Activated CD4-positive, CD25-positive, alpha-beta regulatory T cell treated with anti-CD3 and anti-CD28 coated beads, Interleukin-2, amount 50 U/mL, for 72 hours (primary cell): ENCODE measurements at regions not wholly inside any gene's neighbourhood (a gene's known extent, or its start where the extent isn't known, plus 50 kb on each side); places are given as distances from the start of the nearest gene placed in this dataset.

ENCODE experiments used
- DNase-seq: peaks from one replicate; pipeline ENCODE4 v3.0.0; 2021

GRCh38 chr14:36408388-36408787 lies 88.0 kb upstream of the MBIP start:
- DNase-seq = no peak

- no peak for DNase-seq
Measured at GRCh38 chr14:36405589-36406274, 85.3 kb upstream of the MBIP start.

GRCh38 chr14:36402867-36403266 lies 82.4 kb upstream of the MBIP start:
- DNase-seq = no peak

- DNase-seq = no peak
Measured at GRCh38 chr14:36398463-36399291, 78.2 kb upstream of the MBIP start.

GRCh38 chr14:36397357-36397756 lies 76.9 kb upstream of the MBIP start:
- no peak for DNase-seq

GRCh38 chr14:36396798-36397197 lies 76.4 kb upstream of the MBIP start:
- DNase-seq = no peak

- DNase-seq = no peak
Measured at GRCh38 chr14:36394593-36394992, 74.2 kb upstream of the MBIP start.

- no peak for DNase-seq
Measured at GRCh38 chr14:36390718-36391117, 70.3 kb upstream of the MBIP start.

- DNase-seq = no peak
Measured at GRCh38 chr14:36383767-36384431, 63.5 kb upstream of the MBIP start.

- peak; percentile 73 for DNase-seq
Measured at GRCh38 chr14:36373982-36374673, 53.7 kb upstream of the MBIP start.
